Heart right ventricle (tissue), 16 donors: ENCODE measurements at regions not wholly inside any gene's neighbourhood (a gene's known extent, or its start where the extent isn't known, plus 50 kb on each side); places are given as distances from the start of the nearest gene placed in this dataset.

Source experiments
- ATAC-seq, 8 donors: fragments of 200-7000 bp; cut with Tn5 transposase; one replicate each; pipeline ENCODE4 v1.9.1; 2020; ENCODE audit warnings: mild to moderate bottlenecking in 8 of 8, moderate library complexity in 8 of 8, moderate number of reproducible peaks in 1 of 8
- DNase-seq, 2 donors: peaks; one replicate each; pipeline ENCODE4 v3.0.0-alpha.2; 2020
- H3K27ac ChIP-seq, 10 donors: fragments of 200-600 bp; sonication (generic) in 2 of 10; one replicate each; pipeline versions ENCODE4 v1.5.0 to v1.8.0; 2020 to 2022; ENCODE audit warnings: mild to moderate bottlenecking in 3 of 10
- H3K27me3 ChIP-seq, 7 donors: fragments of 200-600 bp; one replicate each; pipeline ENCODE4 v1.8.0; 2021 to 2022; ENCODE audit warnings: mild to moderate bottlenecking in 2 of 7
- H3K36me3 ChIP-seq, 9 donors: fragments of 200-600 bp; sonication (generic) in 1 of 9; one replicate each; pipeline versions ENCODE4 v1.5.0 to v1.8.0; 2020 to 2022; ENCODE audit warnings: mild to moderate bottlenecking in 2 of 9
- H3K4me1 ChIP-seq, 9 donors: fragments of 200-600 bp; sonication (generic) in 1 of 9; one replicate each; pipeline versions ENCODE4 v1.5.0 to v1.8.0; 2020 to 2022; ENCODE audit warnings: mild to moderate bottlenecking in 4 of 9
- H3K4me3 ChIP-seq, 10 donors: fragments of 200-600 bp; sonication (generic) in 2 of 10; one replicate each; pipeline versions ENCODE4 v1.5.0 to v1.8.0; 2020 to 2022; ENCODE audit warnings: mild to moderate bottlenecking in 7 of 10, moderate library complexity in 2 of 10
- H3K9me3 ChIP-seq, 11 donors: fragments of 200-600 bp in 10 of 11; sonication (generic) in 2 of 11; one replicate each; pipeline versions ENCODE4 v1.5.0 to v1.8.0; 2013 to 2022; ENCODE audit warnings: mild to moderate bottlenecking in 2 of 11, control low read depth in 1 of 11, moderate library complexity in 1 of 11
- CTCF ChIP-seq, 9 donors: fragments of 200-600 bp; sonication (generic) in 2 of 9; IDR thresholded peaks; one replicate each; pipeline versions ENCODE4 v1.5.0 to v1.8.0; 2021 to 2022; ENCODE audit warnings: antibody characterized with exemption in 9 of 9, mild to moderate bottlenecking in 5 of 9, moderate library complexity in 1 of 9
- WGBS, 2 donors: extraction: QIAGEN DNeasy Blood & Tissue Kit; methylation state at CpG; one replicate each; pipeline ENCODE4 v1.1.7; 2013; ENCODE audit warnings: inconsistent platforms in 1 of 2; 5-methylcytosine and 5-hydroxymethylcytosine counted together
- intact Hi-C, 10 donors: fragments of 100-400 bp; cut with DNase I; formaldehyde crosslinking; loops; one replicate each; pipeline versions ENCODE4 v1.11.1 to v1.14.2; 2022
- donor health status: Arrhythmogenic right ventricular cardiomyopathy.
- donor health status: ischemic (EF 13 %, LVEDD 7.1; RV severe dilation, severe dysfunction).
- donor health status: healthy with polysubstance abuse.
- donor health status: DM: no; HTN: yes; CAD: no.
- donor health status: DM: no; HTN: no; CAD: no.
- donor health status: ischemic (EF 25% LVEDD 6.9; RV normal size, moderate dysfunction).
- donor health status: ischemic (EF 25% LVEDD 5.7; RV mildly dilated, moderate dysfunction).
- donor health status: healthy.
- donor health status: DM: yes; HTN: yes; CAD: no.
- donor health status: Ischemic cardiomyopathy.
- donor health status: ischemic (EF 35%, LVEDD 5.7; RV mildly dilated, moderate dysfunction).
- donor health status: nonischemic (EF 11% LVEDD 7.7; RV severe dilation, severe dysfunction).
- donor health status: DM: yes; HTN: yes; CAD: no.
- donor health status: PGD.
- donor health status: ischemic (EF 29% LVEDD 5.4; RV normal size, mild dysfunction).
- donor health status: nonischemic (EF 23%, LVEDD 6.1; RV moderate dilation, normal function).

GRCh38 chr12:47026291-47026690, 53.1 kb upstream of the PCED1B start:
- 77 to 83% methylated on average over 5 of the region's 5 CpGs for WGBS, 2 donors
- H3K27ac ChIP-seq, result no peak overlapping the region
- no peak for TF ChIP-seq CTCF (IDR thresholded peaks at IDR 0.05)
- H3K4me1 ChIP-seq, result peaks cover 0 to 9% (median 0%) of the 10 kb centered on the region in 9 donors
- H3K36me3 ChIP-seq, result no peaks in the 10 kb centered on the region
- H3K9me3 ChIP-seq, result no peaks in the 10 kb centered on the region
- no peak for ATAC-seq
- H3K27me3 ChIP-seq, result peaks cover 0 to 6% (median 0%) of the 10 kb centered on the region in 7 donors
- H3K4me3 ChIP-seq, result no peak overlapping the region
- intact Hi-C loops, result loop anchor here in 5 of 10 donors (5.0 to 10.0 kb wide), 3 partner anchors 351 to 681 kb away; no protein-coding TSS in a partner anchor
- DNase-seq, result no peak
